DND-41 (cell line): ENCODE measurements at regions not wholly inside any gene's neighbourhood (a gene's known extent, or its start where the extent isn't known, plus 50 kb on each side); places are given as distances from the start of the nearest gene placed in this dataset.

Source experiments
- ATAC-seq: fragments of 200-7000 bp; cut with Tn5 transposase; 3 replicates; pipeline ENCODE4 v1.9.1; 2021; ENCODE audit warnings: low read depth; ENCODE audit not compliant: insufficient read depth
- DNase-seq: peaks from one replicate; pipeline ENCODE4 v3.0.0-alpha.2; 2020
- H2AFZ ChIP-seq: 2 replicates; pipeline ENCODE4 v1.6.0; 2012; ENCODE audit warnings: low read depth, low read length
- H3K27ac ChIP-seq: 2 replicates; pipeline ENCODE4 v1.5.1; 2012; ENCODE audit warnings: low read length, inconsistent platforms
- H3K27me3 ChIP-seq: fragments of 200-600 bp; sonication (generic); 2 replicates; pipeline ENCODE4 v1.6.0; 2012; ENCODE audit warnings: low read length, mild to moderate bottlenecking, inconsistent platforms; ENCODE audit not compliant: insufficient read depth, poor library complexity
- H3K36me3 ChIP-seq: 2 replicates; pipeline ENCODE4 v1.5.1; 2012; ENCODE audit warnings: low read length, inconsistent platforms; ENCODE audit not compliant: insufficient read depth
- H3K4me1 ChIP-seq: 2 replicates; pipeline ENCODE4 v1.5.1; 2012; ENCODE audit warnings: mild to moderate bottlenecking, low read length; ENCODE audit not compliant: insufficient read depth
- H3K4me2 ChIP-seq: 2 replicates; pipeline ENCODE4 v1.6.0; 2012; ENCODE audit warnings: mild to moderate bottlenecking, moderate library complexity, low read length, inconsistent platforms; ENCODE audit not compliant: insufficient read depth
- H3K4me3 ChIP-seq, 2 experiments: fragments of 200-600 bp in 1 of 2; shearing (Covaris generic) in 1 of 2; 2 replicates each; pipeline ENCODE4 v1.5.1; 2012 to 2016; ENCODE audit warnings: inconsistent platforms in 2 of 2, low read length in 2 of 2, mild to moderate bottlenecking in 2 of 2, low read depth in 1 of 2, moderate library complexity in 1 of 2
- H3K79me2 ChIP-seq: 2 replicates; pipeline ENCODE4 v1.6.0; 2012; ENCODE audit warnings: low read length, inconsistent platforms; ENCODE audit not compliant: insufficient read depth
- H3K9ac ChIP-seq: 2 replicates; pipeline ENCODE4 v1.6.0; 2012; ENCODE audit warnings: low read depth, mild to moderate bottlenecking, inconsistent platforms, low read length, moderate library complexity
- H3K9me3 ChIP-seq: 2 replicates; pipeline ENCODE4 v1.5.1; 2012; ENCODE audit warnings: low read length, moderate library complexity, mild to moderate bottlenecking, inconsistent platforms; ENCODE audit not compliant: insufficient read depth, severe bottlenecking
- H4K20me1 ChIP-seq: 2 replicates; pipeline ENCODE4 v1.6.0; 2012; ENCODE audit warnings: low read length; ENCODE audit not compliant: insufficient read depth
- EZH2 ChIP-seq: IDR thresholded peaks from 3 replicates; pipeline ENCODE4 v1.6.1; 2012; ENCODE audit warnings: borderline replicate concordance, low read depth, mild to moderate bottlenecking, moderate library complexity, low read length, inconsistent platforms; ENCODE audit not compliant: severe bottlenecking
- TF ChIP-seq, protein P1 (sequence below): IDR thresholded peaks from 2 replicates; pipeline ENCODE4 v1.5.1; 2012; ENCODE audit warnings: borderline replicate concordance, low read length, moderate library complexity, mild to moderate bottlenecking; ENCODE audit not compliant: poor library complexity, severe bottlenecking; ENCODE audit errors: extremely low read depth

DNA sequence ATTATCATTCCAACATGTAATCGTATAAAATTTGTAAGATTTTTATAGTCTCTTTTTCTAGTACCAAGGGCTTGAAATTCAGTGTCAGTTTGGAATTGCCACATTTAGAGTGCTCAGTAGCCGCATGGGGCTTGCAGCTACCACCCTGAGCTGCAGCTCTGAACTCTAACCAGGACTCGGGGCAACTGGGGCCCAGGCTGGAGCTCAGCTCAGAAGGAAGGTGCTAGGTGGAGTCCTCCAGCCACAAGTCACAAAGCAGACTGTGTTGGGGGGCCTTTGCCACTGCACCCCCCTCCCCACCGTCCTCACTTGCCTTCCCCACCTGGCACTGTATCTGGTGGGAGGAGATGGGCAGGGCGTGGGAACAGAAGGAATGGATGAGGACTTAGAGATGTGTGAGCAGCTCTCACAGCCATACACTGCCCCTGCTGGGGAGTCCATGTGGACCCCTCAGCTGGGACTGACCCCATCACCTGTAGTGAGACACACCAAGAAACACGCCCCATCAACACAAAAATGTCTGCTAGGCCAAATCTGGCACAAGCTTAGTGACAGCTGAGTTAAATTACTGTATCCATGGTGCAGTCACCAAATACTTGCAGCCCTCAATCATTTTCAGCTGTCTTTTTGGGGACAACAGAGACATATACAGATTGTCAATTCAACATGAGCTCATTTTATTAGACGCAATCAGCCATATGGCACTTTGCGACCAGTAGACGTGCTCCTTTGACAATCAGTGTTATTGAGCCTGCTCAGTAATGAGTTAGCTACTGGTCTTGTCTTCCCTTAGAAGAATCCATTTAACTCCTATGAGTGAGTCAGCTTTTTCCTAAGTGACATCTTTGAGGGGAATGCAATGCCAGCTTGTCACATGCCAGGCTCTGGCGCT lies 241.7 kb upstream of the RAB4A start:
- DNase-seq (no peak), ATAC-seq (no peak)
- TF ChIP-seq, protein P1, sequence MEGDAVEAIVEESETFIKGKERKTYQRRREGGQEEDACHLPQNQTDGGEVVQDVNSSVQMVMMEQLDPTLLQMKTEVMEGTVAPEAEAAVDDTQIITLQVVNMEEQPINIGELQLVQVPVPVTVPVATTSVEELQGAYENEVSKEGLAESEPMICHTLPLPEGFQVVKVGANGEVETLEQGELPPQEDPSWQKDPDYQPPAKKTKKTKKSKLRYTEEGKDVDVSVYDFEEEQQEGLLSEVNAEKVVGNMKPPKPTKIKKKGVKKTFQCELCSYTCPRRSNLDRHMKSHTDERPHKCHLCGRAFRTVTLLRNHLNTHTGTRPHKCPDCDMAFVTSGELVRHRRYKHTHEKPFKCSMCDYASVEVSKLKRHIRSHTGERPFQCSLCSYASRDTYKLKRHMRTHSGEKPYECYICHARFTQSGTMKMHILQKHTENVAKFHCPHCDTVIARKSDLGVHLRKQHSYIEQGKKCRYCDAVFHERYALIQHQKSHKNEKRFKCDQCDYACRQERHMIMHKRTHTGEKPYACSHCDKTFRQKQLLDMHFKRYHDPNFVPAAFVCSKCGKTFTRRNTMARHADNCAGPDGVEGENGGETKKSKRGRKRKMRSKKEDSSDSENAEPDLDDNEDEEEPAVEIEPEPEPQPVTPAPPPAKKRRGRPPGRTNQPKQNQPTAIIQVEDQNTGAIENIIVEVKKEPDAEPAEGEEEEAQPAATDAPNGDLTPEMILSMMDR, result no peak
- no peak for TF ChIP-seq EZH2
- Histone ChIP-seq H3K9me3 (no peaks in the 10 kb centered on the region), H3K79me2 (no peaks in the 10 kb centered on the region), H4K20me1 (no peaks in the 10 kb centered on the region), H3K27me3 (peaks cover 8% of the 10 kb centered on the region), H3K4me3 (no peak overlapping the region), H3K4me2 (no peak overlapping the region), H3K4me1 (peaks cover 18% of the 10 kb centered on the region), H2AFZ (no peak overlapping the region), H3K9ac (no peak overlapping the region), H3K27ac (no peak overlapping the region), H3K36me3 (no peaks in the 10 kb centered on the region)

DNA sequence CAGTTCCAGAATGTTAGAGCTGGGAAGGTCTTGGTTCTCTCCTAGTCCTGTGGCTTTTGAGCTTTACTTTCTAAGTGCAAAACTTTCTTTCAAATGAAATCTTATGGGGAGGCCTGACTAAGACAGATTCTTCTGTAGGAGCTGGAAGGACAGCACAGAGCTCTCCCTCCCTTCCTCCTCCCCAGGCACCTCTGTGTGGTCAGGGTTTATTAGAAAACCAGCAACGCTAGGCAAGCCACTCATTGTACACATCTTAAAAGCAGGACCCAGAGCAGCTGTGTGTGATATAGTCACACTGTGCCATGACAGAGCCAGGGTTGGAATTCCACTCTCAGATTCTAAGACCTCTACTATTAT lies 241.1 kb upstream of the RAB4A start:
- ATAC-seq (no peak), DNase-seq (no peak)
- Histone ChIP-seq H3K9me3 (no peaks in the 10 kb centered on the region), H3K9ac (no peak overlapping the region), H3K79me2 (no peaks in the 10 kb centered on the region), H3K36me3 (no peaks in the 10 kb centered on the region), H3K27me3 (peaks cover 8% of the 10 kb centered on the region), H3K4me2 (no peak overlapping the region), H4K20me1 (no peaks in the 10 kb centered on the region), H2AFZ (no peak overlapping the region), H3K27ac (no peak overlapping the region), H3K4me3 (no peak overlapping the region), H3K4me1 (peaks cover 18% of the 10 kb centered on the region)
- TF ChIP-seq, protein P1, result no peak
- no peak for TF ChIP-seq EZH2

DNA sequence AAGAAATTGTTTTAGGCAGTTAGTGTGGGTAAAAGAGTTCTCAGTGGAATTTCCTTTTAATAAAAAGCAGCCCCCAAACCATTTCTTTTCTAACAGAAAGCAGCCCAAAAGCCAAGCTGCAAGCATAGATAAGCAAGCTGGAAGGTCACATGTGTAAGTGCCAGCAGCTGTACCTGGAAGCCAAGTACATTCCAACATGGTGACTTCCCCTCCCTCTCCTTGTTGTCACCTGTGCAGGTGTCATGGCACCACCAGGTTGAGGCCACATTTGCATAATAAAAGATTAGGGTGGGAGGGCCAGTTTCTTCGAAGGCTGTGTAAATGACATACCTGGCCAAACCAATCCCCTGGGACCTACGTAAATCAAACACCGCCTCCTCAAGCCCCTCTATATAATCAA lies 240.3 kb upstream of the RAB4A start:
- no peaks in the 10 kb centered on the region for H4K20me1 ChIP-seq
- no peak overlapping the region for H3K4me3 ChIP-seq
- DNase-seq (no peak), ATAC-seq (no peak)
- no peak overlapping the region for H3K4me2 ChIP-seq
- H3K36me3 ChIP-seq, result no peaks in the 10 kb centered on the region
- H3K79me2 ChIP-seq, result no peaks in the 10 kb centered on the region
- no peak overlapping the region for H3K9ac ChIP-seq
- H3K27ac ChIP-seq, result no peak overlapping the region
- TF ChIP-seq, protein P1, result no peak
- TF ChIP-seq EZH2, result no peak
- H3K27me3 ChIP-seq, result peaks cover 8% of the 10 kb centered on the region
- H3K4me1 ChIP-seq, result peaks cover 18% of the 10 kb centered on the region
- no peak overlapping the region for H2AFZ ChIP-seq
- no peaks in the 10 kb centered on the region for H3K9me3 ChIP-seq
